HEK293 (cell line): ENCODE measurements at regions not wholly inside any gene's neighbourhood (a gene's known extent, or its start where the extent isn't known, plus 50 kb on each side); places are given as distances from the start of the nearest gene placed in this dataset.

ENCODE experiments used
- CTCF ChIP-seq: fragments of 450-650 bp; formaldehyde crosslinking; IDR thresholded peaks from 2 replicates; pipeline ENCODE4 v1.5.1; 2016; ENCODE audit warnings: missing biosample characterization, missing genetic modification characterization
- GLIS1 ChIP-seq: fragments of 450-650 bp; formaldehyde crosslinking; IDR thresholded peaks from 2 replicates; pipeline ENCODE4 v1.5.1; 2016; ENCODE audit warnings: missing biosample characterization, missing genetic modification characterization
- MZF1 ChIP-seq: fragments of 450-650 bp; formaldehyde crosslinking; IDR thresholded peaks from 2 replicates; pipeline ENCODE4 v1.5.1; 2017; ENCODE audit warnings: missing biosample characterization, missing genetic modification characterization, borderline replicate concordance
- PATZ1 ChIP-seq: fragments of 450-650 bp; formaldehyde crosslinking; IDR thresholded peaks from 2 replicates; pipeline ENCODE4 v1.5.1; 2016; ENCODE audit warnings: missing biosample characterization, missing genetic modification characterization
- REST ChIP-seq: fragments of 450-650 bp; formaldehyde crosslinking; IDR thresholded peaks from 2 replicates; pipeline ENCODE4 v1.5.1; 2016; ENCODE audit warnings: missing biosample characterization, missing genetic modification characterization
- ZBTB20 ChIP-seq: fragments of 450-650 bp; formaldehyde crosslinking; IDR thresholded peaks from 2 replicates; pipeline ENCODE4 v1.5.1; 2016; ENCODE audit warnings: missing biosample characterization, missing genetic modification characterization
- ZBTB49 ChIP-seq: fragments of 450-650 bp; formaldehyde crosslinking; IDR thresholded peaks from 2 replicates; pipeline ENCODE4 v1.5.1; 2016; ENCODE audit warnings: missing biosample characterization, missing genetic modification characterization, low read depth
- ZNF114 ChIP-seq: fragments of 450-650 bp; formaldehyde crosslinking; IDR thresholded peaks from 2 replicates; pipeline ENCODE4 v1.5.0; 2017; ENCODE audit warnings: missing biosample characterization, missing genetic modification characterization
- ZNF174 ChIP-seq: fragments of 450-650 bp; formaldehyde crosslinking; IDR thresholded peaks from 2 replicates; pipeline ENCODE4 v1.5.0; 2017; ENCODE audit warnings: missing biosample characterization, mild to moderate bottlenecking, missing genetic modification characterization
- ZNF280C ChIP-seq: fragments of 450-650 bp; formaldehyde crosslinking; IDR thresholded peaks from 2 replicates; pipeline ENCODE4 v1.5.1; 2016; ENCODE audit warnings: missing biosample characterization, missing genetic modification characterization
- ZSCAN23 ChIP-seq: fragments of 450-650 bp; formaldehyde crosslinking; IDR thresholded peaks from 2 replicates; pipeline ENCODE4 v1.5.1; 2016; ENCODE audit warnings: missing biosample characterization, missing genetic modification characterization
- TF ChIP-seq, protein P1 (sequence below): fragments of 450-650 bp; formaldehyde crosslinking; IDR thresholded peaks from 2 replicates; pipeline ENCODE4 v1.5.1; 2016; ENCODE audit warnings: missing biosample characterization, missing genetic modification characterization, low read depth

GRCh38 chr1:14140831-14141401, 440.9 kb downstream of the PRDM2 start:
- TF ChIP-seq ZNF280C (no peak), ZBTB49 (tag by site-specific recombination) (no peak), ZSCAN23 (no peak), CTCF (tag by site-specific recombination) (no peak), REST (tag by site-specific recombination) (no peak), ZBTB20 (no peak), PATZ1 (no peak), GLIS1 (tag by site-specific recombination) (no peak), MZF1 (tag by site-specific recombination) (no peak), ZNF174 (no peak), ZNF114 (tag by site-specific recombination) (no peak)
- TF ChIP-seq, protein P1, sequence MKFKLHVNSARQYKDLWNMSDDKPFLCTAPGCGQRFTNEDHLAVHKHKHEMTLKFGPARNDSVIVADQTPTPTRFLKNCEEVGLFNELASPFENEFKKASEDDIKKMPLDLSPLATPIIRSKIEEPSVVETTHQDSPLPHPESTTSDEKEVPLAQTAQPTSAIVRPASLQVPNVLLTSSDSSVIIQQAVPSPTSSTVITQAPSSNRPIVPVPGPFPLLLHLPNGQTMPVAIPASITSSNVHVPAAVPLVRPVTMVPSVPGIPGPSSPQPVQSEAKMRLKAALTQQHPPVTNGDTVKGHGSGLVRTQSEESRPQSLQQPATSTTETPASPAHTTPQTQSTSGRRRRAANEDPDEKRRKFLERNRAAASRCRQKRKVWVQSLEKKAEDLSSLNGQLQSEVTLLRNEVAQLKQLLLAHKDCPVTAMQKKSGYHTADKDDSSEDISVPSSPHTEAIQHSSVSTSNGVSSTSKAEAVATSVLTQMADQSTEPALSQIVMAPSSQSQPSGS (tag by site-specific recombination), result no peak
